K562 (cell line): ENCODE measurements at regions not wholly inside any gene's neighbourhood (a gene's known extent, or its start where the extent isn't known, plus 50 kb on each side); places are given as distances from the start of the nearest gene placed in this dataset.

ENCODE experiments used
- FOXM1 ChIP-seq, 2 experiments: fragments of 450-650 bp in 1 of 2; sonication (generic) in 1 of 2; formaldehyde crosslinking in 1 of 2; IDR thresholded peaks; 2 replicates each; pipeline versions ENCODE4 v1.6.1 to v1.9.0; 2017 to 2022; ENCODE audit warnings: low read depth in 2 of 2, mild to moderate bottlenecking in 2 of 2, missing genetic modification reagents in 1 of 2, moderate library complexity in 1 of 2
- GATAD2B ChIP-seq: fragments of 450-650 bp; IDR thresholded peaks from 2 replicates; pipeline ENCODE4 v1.6.1; 2017; ENCODE audit warnings: mild to moderate bottlenecking, borderline replicate concordance
- HDAC3 ChIP-seq: fragments of 450-650 bp; IDR thresholded peaks from 2 replicates; pipeline ENCODE4 v1.6.1; 2018; ENCODE audit warnings: borderline replicate concordance, mild to moderate bottlenecking, moderate library complexity; ENCODE audit not compliant: partially characterized antibody
- KLF13 ChIP-seq: fragments of 450-650 bp; IDR thresholded peaks from 2 replicates; pipeline ENCODE4 v1.6.1; 2016; ENCODE audit warnings: missing genetic modification characterization, low read depth, mild to moderate bottlenecking, missing compliant biosample characterization, moderate library complexity, borderline replicate concordance
- PCBP2 ChIP-seq: fragments of 200-400 bp; formaldehyde crosslinking; IDR thresholded peaks from 2 replicates; pipeline ENCODE4 v1.6.1; 2018; ENCODE audit warnings: low read length, low read depth, mild to moderate bottlenecking, moderate library complexity; ENCODE audit not compliant: poor library complexity, severe bottlenecking
- POLR2B ChIP-seq: fragments of 450-650 bp; IDR thresholded peaks from 2 replicates; pipeline ENCODE4 v1.6.1; 2018; ENCODE audit warnings: low read depth; ENCODE audit not compliant: partially characterized antibody
- RAD21 ChIP-seq, 2 experiments: fragments of 250-450 bp in 1 of 2; fragments of 450-650 bp in 1 of 2; sonication (Bioruptor Pico) in 1 of 2; formaldehyde crosslinking in 1 of 2; IDR thresholded peaks in 1 of 2; conservative IDR thresholded peaks in 1 of 2; 2 replicates each; pipeline versions ENCODE4 v1.4.0 to v1.8.0; 2020 to 2022; ENCODE audit warnings: mild to moderate bottlenecking in 2 of 2, moderate library complexity in 1 of 2
- RBM14 ChIP-seq: fragments of 200-400 bp; formaldehyde crosslinking; IDR thresholded peaks from 2 replicates; pipeline ENCODE4 v1.6.1; 2018; ENCODE audit warnings: low read depth, mild to moderate bottlenecking, low read length, moderate library complexity, borderline replicate concordance; ENCODE audit not compliant: insufficient read depth
- RBM25 ChIP-seq: fragments of 200-400 bp; formaldehyde crosslinking; IDR thresholded peaks from 2 replicates; pipeline ENCODE4 v1.6.1; 2018; ENCODE audit warnings: low read length, low read depth, moderate library complexity; ENCODE audit not compliant: severe bottlenecking
- SMARCA4 ChIP-seq: fragments of 450-650 bp; IDR thresholded peaks from 2 replicates; pipeline ENCODE4 v1.6.1; 2016
- SMARCC2 ChIP-seq: fragments of 450-650 bp; IDR thresholded peaks from 2 replicates; pipeline ENCODE4 v1.6.1; 2017; ENCODE audit warnings: antibody characterized with exemption, moderate library complexity, mild to moderate bottlenecking, low read depth
- SUPT5H ChIP-seq: fragments of 450-650 bp; IDR thresholded peaks from 2 replicates; pipeline ENCODE4 v1.6.1; 2016
- TCF7 ChIP-seq: sonication (generic); IDR thresholded peaks from 2 replicates; pipeline ENCODE4 v1.6.1; 2016; ENCODE audit warnings: antibody characterized with exemption, borderline replicate concordance
- ZNF124 ChIP-seq: sonication (generic); formaldehyde crosslinking; IDR thresholded peaks from 2 replicates; pipeline ENCODE4 v1.8.1; 2022; ENCODE audit warnings: missing genetic modification reagents
- ZNF699 ChIP-seq: fragments of 250-450 bp; sonication (Bioruptor Pico); IDR thresholded peaks from 2 replicates; pipeline ENCODE4 v1.8.0; 2021; ENCODE audit warnings: mild to moderate bottlenecking, moderate library complexity; ENCODE audit not compliant: insufficient replicate concordance
- TF ChIP-seq, protein P1 (sequence below): sonication (generic); formaldehyde crosslinking; IDR thresholded peaks from 2 replicates; pipeline ENCODE4 v1.8.0; 2022; ENCODE audit warnings: mild to moderate bottlenecking, low read depth, missing genetic modification reagents
- TF ChIP-seq, protein P2 (sequence below): fragments of 450-650 bp; formaldehyde crosslinking; IDR thresholded peaks from 2 replicates; pipeline ENCODE4 v1.4.0; 2022; ENCODE audit warnings: missing genetic modification characterization
- TF ChIP-seq, protein P3 (sequence below), 3 experiments: fragments of 200-800 bp in 1 of 3; fragments of 250-450 bp in 1 of 3; fragments of 450-650 bp in 1 of 3; sonication (Bioruptor Pico) in 1 of 3; sonication (Bioruptor generic) in 1 of 3; formaldehyde crosslinking in 1 of 3; IDR thresholded peaks; 2 replicates each; pipeline versions ENCODE4 v1.6.1 to v1.8.0; 2016 to 2022; ENCODE audit warnings: mild to moderate bottlenecking in 2 of 3, missing genetic modification characterization in 2 of 3, missing compliant biosample characterization in 1 of 3, moderate library complexity in 1 of 3
- TF ChIP-seq, protein P4 (sequence below): fragments of 450-650 bp; conservative IDR thresholded peaks from 2 replicates; pipeline ENCODE4 v1.6.1; 2016; ENCODE audit warnings: missing genetic modification characterization, low read depth, mild to moderate bottlenecking, missing compliant biosample characterization, moderate library complexity

DNA sequence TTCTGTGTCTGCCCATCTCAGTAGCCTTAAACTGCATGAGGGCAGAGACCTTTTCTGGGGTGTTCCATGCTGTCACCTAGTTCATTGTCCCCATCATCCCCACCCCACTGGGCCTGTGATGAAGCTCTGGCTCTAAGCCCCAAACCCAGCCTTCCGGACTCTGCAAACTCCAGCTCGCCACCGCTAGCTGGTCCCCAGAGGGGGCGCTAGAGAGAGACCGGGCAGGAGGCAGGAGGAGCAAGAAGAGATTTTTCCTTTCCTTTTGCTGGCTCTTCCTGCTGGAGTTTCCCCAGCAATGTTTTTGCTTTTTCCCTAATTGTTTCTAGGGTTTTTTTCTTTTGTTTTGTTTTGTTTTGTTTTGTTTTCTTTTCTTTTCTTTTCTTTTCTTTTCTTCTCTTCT is 234.4 kb downstream of the TEX36 start (continued):
- TF ChIP-seq ZNF124 (CRISPR knock-in tag) (no peak), HDAC3 (no peak), GATAD2B (no peak), PCBP2 (no peak), FOXM1 (IDR thresholded peaks at IDR 0.05; ENCODE audit: low read depth) (no peak), FOXM1 (CRISPR knock-in tag; IDR thresholded peaks at IDR 0.05; ENCODE audit: low read depth) (no peak), SMARCA4 (0 out of 2 replicates have a peak, but pooled peaks have one; percentile 21), SMARCC2 (peak; percentile 28; the same call in 1 of the 2 replicates), RBM14 (no peak), KLF13 (tag) (no peak), SUPT5H (no peak), RAD21 (CRISPR knock-in tag; conservative IDR thresholded peaks at IDR 0.05 in 1 of 2, IDR thresholded peaks at IDR 0.05 in 1 of 2) (peak; percentile 14 to 27; a peak in 2 of 4 replicates), RBM25 (no peak), POLR2B (no peak), TCF7 (no peak), ZNF699 (CRISPR knock-in tag) (no peak)
- TF ChIP-seq, protein P1, sequence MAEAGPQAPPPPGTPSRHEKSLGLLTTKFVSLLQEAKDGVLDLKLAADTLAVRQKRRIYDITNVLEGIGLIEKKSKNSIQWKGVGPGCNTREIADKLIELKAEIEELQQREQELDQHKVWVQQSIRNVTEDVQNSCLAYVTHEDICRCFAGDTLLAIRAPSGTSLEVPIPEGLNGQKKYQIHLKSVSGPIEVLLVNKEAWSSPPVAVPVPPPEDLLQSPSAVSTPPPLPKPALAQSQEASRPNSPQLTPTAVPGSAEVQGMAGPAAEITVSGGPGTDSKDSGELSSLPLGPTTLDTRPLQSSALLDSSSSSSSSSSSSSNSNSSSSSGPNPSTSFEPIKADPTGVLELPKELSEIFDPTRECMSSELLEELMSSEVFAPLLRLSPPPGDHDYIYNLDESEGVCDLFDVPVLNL, result no peak
- TF ChIP-seq, protein P2, sequence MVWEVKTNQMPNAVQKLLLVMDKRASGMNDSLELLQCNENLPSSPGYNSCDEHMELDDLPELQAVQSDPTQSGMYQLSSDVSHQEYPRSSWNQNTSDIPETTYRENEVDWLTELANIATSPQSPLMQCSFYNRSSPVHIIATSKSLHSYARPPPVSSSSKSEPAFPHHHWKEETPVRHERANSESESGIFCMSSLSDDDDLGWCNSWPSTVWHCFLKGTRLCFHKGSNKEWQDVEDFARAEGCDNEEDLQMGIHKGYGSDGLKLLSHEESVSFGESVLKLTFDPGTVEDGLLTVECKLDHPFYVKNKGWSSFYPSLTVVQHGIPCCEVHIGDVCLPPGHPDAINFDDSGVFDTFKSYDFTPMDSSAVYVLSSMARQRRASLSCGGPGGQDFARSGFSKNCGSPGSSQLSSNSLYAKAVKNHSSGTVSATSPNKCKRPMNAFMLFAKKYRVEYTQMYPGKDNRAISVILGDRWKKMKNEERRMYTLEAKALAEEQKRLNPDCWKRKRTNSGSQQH (CRISPR knock-in tag), result no peak
- TF ChIP-seq, protein P3, sequence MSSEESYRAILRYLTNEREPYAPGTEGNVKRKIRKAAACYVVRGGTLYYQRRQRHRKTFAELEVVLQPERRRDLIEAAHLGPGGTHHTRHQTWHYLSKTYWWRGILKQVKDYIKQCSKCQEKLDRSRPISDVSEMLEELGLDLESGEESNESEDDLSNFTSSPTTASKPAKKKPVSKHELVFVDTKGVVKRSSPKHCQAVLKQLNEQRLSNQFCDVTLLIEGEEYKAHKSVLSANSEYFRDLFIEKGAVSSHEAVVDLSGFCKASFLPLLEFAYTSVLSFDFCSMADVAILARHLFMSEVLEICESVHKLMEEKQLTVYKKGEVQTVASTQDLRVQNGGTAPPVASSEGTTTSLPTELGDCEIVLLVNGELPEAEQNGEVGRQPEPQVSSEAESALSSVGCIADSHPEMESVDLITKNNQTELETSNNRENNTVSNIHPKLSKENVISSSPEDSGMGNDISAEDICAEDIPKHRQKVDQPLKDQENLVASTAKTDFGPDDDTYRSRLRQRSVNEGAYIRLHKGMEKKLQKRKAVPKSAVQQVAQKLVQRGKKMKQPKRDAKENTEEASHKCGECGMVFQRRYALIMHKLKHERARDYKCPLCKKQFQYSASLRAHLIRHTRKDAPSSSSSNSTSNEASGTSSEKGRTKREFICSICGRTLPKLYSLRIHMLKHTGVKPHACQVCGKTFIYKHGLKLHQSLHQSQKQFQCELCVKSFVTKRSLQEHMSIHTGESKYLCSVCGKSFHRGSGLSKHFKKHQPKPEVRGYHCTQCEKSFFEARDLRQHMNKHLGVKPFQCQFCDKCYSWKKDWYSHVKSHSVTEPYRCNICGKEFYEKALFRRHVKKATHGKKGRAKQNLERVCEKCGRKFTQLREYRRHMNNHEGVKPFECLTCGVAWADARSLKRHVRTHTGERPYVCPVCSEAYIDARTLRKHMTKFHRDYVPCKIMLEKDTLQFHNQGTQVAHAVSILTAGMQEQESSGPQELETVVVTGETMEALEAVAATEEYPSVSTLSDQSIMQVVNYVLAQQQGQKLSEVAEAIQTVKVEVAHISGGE (CRISPR knock-in tag; IDR thresholded peaks at IDR 0.05), result no peak
- TF ChIP-seq, protein P4, sequence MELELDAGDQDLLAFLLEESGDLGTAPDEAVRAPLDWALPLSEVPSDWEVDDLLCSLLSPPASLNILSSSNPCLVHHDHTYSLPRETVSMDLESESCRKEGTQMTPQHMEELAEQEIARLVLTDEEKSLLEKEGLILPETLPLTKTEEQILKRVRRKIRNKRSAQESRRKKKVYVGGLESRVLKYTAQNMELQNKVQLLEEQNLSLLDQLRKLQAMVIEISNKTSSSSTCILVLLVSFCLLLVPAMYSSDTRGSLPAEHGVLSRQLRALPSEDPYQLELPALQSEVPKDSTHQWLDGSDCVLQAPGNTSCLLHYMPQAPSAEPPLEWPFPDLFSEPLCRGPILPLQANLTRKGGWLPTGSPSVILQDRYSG (tag), result no peak
